HepG2 (cell line): ENCODE measurements at regions not wholly inside any gene's neighbourhood (a gene's known extent, or its start where the extent isn't known, plus 50 kb on each side); places are given as distances from the start of the nearest gene placed in this dataset.

Source experiments
- ATAC-seq: fragments of 200-7000 bp; cut with Tn5 transposase; 3 replicates; pipeline ENCODE4 v1.9.1; 2020; ENCODE audit warnings: mild to moderate bottlenecking, moderate library complexity
- BruUV-seq: library from RNA; stranded (reverse); fragments of 400-500 nt; replicated peaks from 2 replicates; lab custom pipeline; 2021; lab: Mats Ljungman, UMichigan
- CTCF ChIA-PET: fragments of 300-600 bp; formaldehyde crosslinking; extraction: SDS; loops from one replicate; lab custom pipeline; 2021; ENCODE audit warnings: low total read pairs, inconsistent platforms, low intra/inter-chr PET ratio; lab: Yijun Ruan, JAX
- POLR2A ChIA-PET: fragments of 350-600 bp; sonication (Branson Sonifier 250); formaldehyde crosslinking; loops from one replicate; lab custom pipeline; 2020; ENCODE audit warnings: antibody characterized with exemption, inconsistent platforms; lab: Yijun Ruan, JAX
- DNase-seq: peaks from one replicate; pipeline ENCODE4 v3.0.0-alpha.2; 2015; ENCODE audit warnings: low spot score
- FAIRE-seq: peaks from 3 replicates; lab custom pipeline; 2011; peaks lifted over from hg19 to GRCh38; lab: Jason Lieb, UNC
- H2AFZ ChIP-seq: one replicate; pipeline ENCODE4 v1.6.1; 2011; ENCODE audit warnings: low read length, inconsistent platforms
- H3K27ac ChIP-seq: fragments of 300-600 bp; 3 replicates; pipeline ENCODE4 v1.8.0; 2011; ENCODE audit warnings: mixed run types, mild to moderate bottlenecking, mixed read lengths, low read length, inconsistent platforms; ENCODE audit not compliant: insufficient read depth; ENCODE audit errors: extremely low read length
- H3K27me3 ChIP-seq, 2 experiments: fragments of 200-600 bp in 1 of 2; 2 replicates in 1 of 2; 3 replicates in 1 of 2; pipeline versions ENCODE4 v1.6.0 to v1.8.0; 2011; ENCODE audit warnings: low read length in 2 of 2, mild to moderate bottlenecking in 2 of 2, moderate library complexity in 2 of 2, inconsistent platforms in 1 of 2; ENCODE audit not compliant: insufficient read depth in 2 of 2, control insufficient read depth in 1 of 2
- H3K36me3 ChIP-seq, 2 experiments: fragments of 200-600 bp in 1 of 2; replicated peaks in 1 of 2; 2 replicates in 1 of 2; 3 replicates in 1 of 2; pipeline versions ENCODE4 v1.5.1 to v1.8.0; 2011; ENCODE audit warnings: low read length in 2 of 2, inconsistent platforms in 1 of 2; ENCODE audit not compliant: insufficient read depth in 2 of 2, control insufficient read depth in 1 of 2
- H3K4me1 ChIP-seq: 2 replicates; pipeline ENCODE4 v1.5.1; 2012; ENCODE audit warnings: low read length, inconsistent platforms; ENCODE audit not compliant: insufficient read depth
- H3K4me2 ChIP-seq: 2 replicates; pipeline ENCODE4 v1.6.0; 2011; ENCODE audit warnings: low read depth, low read length, inconsistent platforms
- H3K4me3 ChIP-seq, 3 experiments: fragments of 200-600 bp in 1 of 3; sonication (generic), shearing (Covaris generic) in 1 of 3; replicated peaks in 1 of 3; 2 replicates each; pipeline ENCODE4 v1.5.1; 2011 to 2016; ENCODE audit warnings: low read length in 3 of 3, inconsistent platforms in 2 of 3, low read depth in 2 of 3, mild to moderate bottlenecking in 2 of 3, control low read depth in 1 of 3, mixed read lengths in 1 of 3; ENCODE audit not compliant: insufficient read depth in 1 of 3
- H3K79me2 ChIP-seq: one replicate; pipeline ENCODE4 v1.6.1; 2011; ENCODE audit warnings: low read length, inconsistent platforms; ENCODE audit not compliant: insufficient read depth
- H3K9ac ChIP-seq: 2 replicates; pipeline ENCODE4 v1.6.0; 2011; ENCODE audit warnings: mild to moderate bottlenecking, low read depth, low read length, inconsistent platforms; ENCODE audit not compliant: insufficient read depth
- H3K9me3 ChIP-seq: 2 replicates; pipeline ENCODE4 v1.5.1; 2012; ENCODE audit warnings: mild to moderate bottlenecking, low read length
- H4K20me1 ChIP-seq: 2 replicates; pipeline ENCODE4 v1.6.0; 2011; ENCODE audit warnings: inconsistent platforms, mild to moderate bottlenecking, low read length, moderate library complexity; ENCODE audit not compliant: insufficient read depth
- BRD4 ChIP-seq: sonication (generic); formaldehyde crosslinking; IDR thresholded peaks from 2 replicates; pipeline ENCODE4 v1.4.0; 2020; ENCODE audit warnings: missing genetic modification reagents
- HNF4A ChIP-seq: sonication (generic); formaldehyde crosslinking; IDR thresholded peaks from 2 replicates; pipeline ENCODE4 v1.4.0; 2020; ENCODE audit warnings: missing genetic modification reagents
- SP5 ChIP-seq: IDR thresholded peaks from 2 replicates; pipeline ENCODE4 v1.6.1; 2016; ENCODE audit warnings: low read depth, borderline replicate concordance
- ZBTB33 ChIP-seq: sonication (generic); formaldehyde crosslinking; IDR thresholded peaks from 2 replicates; pipeline ENCODE4 v1.4.0; 2020; ENCODE audit warnings: missing genetic modification reagents
- ZNF501 ChIP-seq: sonication (generic); formaldehyde crosslinking; IDR thresholded peaks from 2 replicates; pipeline ENCODE4 v1.5.1; 2020; ENCODE audit warnings: mild to moderate bottlenecking, moderate library complexity, missing genetic modification reagents
- ZNF580 ChIP-seq: IDR thresholded peaks from 2 replicates; pipeline ENCODE4 v1.6.1; 2016; ENCODE audit warnings: low read depth, borderline replicate concordance
- ZNF704 ChIP-seq: sonication (generic); formaldehyde crosslinking; IDR thresholded peaks from 2 replicates; pipeline ENCODE4 v1.8.1; 2023; ENCODE audit warnings: mild to moderate bottlenecking, inconsistent platforms, moderate library complexity, missing genetic modification reagents, borderline replicate concordance
- WGBS: methylation state at CpG from one replicate; pipeline ENCODE4 v1.1.6; 2017; ENCODE audit warnings: low lambda C conversion rate; 5-methylcytosine and 5-hydroxymethylcytosine counted together
- in situ Hi-C: cut with HindIII; loops from 2 replicates; pipeline ENCODE4 v1.10.0; 2017; ENCODE audit warnings: low pct_unique_long_range_greater_than_20kb; ENCODE audit not compliant: extremely low pct_ligation_motif_present
- intact Hi-C: fragments of 100-400 bp; cut with micrococcal nuclease; formaldehyde crosslinking; loops from one replicate; pipeline ENCODE4 v1.10.0; 2022; ENCODE audit not compliant: unreplicated experiment

GRCh38 chr5:146944019-146944418 is 65.5 kb upstream of the PPP2R2B start:
- intact Hi-C loops (no loop called here), in situ Hi-C loops (no loop called here)
- FAIRE-seq (no peak), DNase-seq (no peak), ATAC-seq (no peak)
- H2AFZ ChIP-seq, result no peak overlapping the region
- no peak overlapping the region for H3K9ac ChIP-seq
- no peak overlapping the region for H3K27ac ChIP-seq
- WGBS, result 93% methylated on average over 3 of the region's 3 CpGs
- H3K36me3 ChIP-seq, result no peaks in the 10 kb centered on the region
- H3K4me2 ChIP-seq, result no peak overlapping the region
- no peak overlapping the region for H3K4me3 ChIP-seq
- ChIA-PET CTCF (no interaction called here), POLR2A (no interaction called here)
- no peaks in the 10 kb centered on the region for H3K27me3 ChIP-seq
- H3K9me3 ChIP-seq, result no peaks in the 10 kb centered on the region
- H4K20me1 ChIP-seq, result no peaks in the 10 kb centered on the region
- TF ChIP-seq SP5 (CRISPR knock-in tag) (no peak), ZNF704 (CRISPR knock-in tag) (no peak), ZNF580 (CRISPR knock-in tag) (no peak), ZNF501 (CRISPR knock-in tag) (no peak), BRD4 (CRISPR knock-in tag) (no peak)
- H3K4me1 ChIP-seq, result peaks cover 15% of the 10 kb centered on the region
- no TSS peak for BruUV-seq
- H3K79me2 ChIP-seq, result no peaks in the 10 kb centered on the region

- 3% methylated on average over 4 of the region's 4 CpGs for WGBS
- TF ChIP-seq HNF4A (CRISPR knock-in tag), result no peak
- TF ChIP-seq ZBTB33, result no peak
- TF ChIP-seq, all 625 proteins: peak for 0
- FAIRE-seq, result no peak
- Histone ChIP-seq H3K27ac (no peak overlapping the region), H4K20me1 (no peaks in the 10 kb centered on the region), H3K79me2 (no peaks in the 10 kb centered on the region), H3K4me2 (no peak overlapping the region), H3K27me3 (no peaks in the 10 kb centered on the region), H3K9ac (no peak overlapping the region), H3K4me1 (peaks cover 15% of the 10 kb centered on the region), H2AFZ (no peak overlapping the region), H3K9me3 (no peaks in the 10 kb centered on the region), H3K4me3 (no peak overlapping the region), H3K36me3 (no peaks in the 10 kb centered on the region)
- ChIA-PET POLR2A (no interaction called here), CTCF (no interaction called here)
- DNase-seq, result no peak
- no TSS peak for BruUV-seq
- in situ Hi-C loops, result no loop called here
- peak; percentile 36; the same call in 1 of the 3 replicates for ATAC-seq
- intact Hi-C loops, result no loop called here
Measured at GRCh38 chr5:146944764-146945616, 66.4 kb upstream of the PPP2R2B start.
